ENCODE measurements at regions not wholly inside any gene's neighbourhood (a gene's known extent, or its start where the extent isn't known, plus 50 kb on each side); places are given as distances from the start of the nearest gene placed in this dataset.

DNA sequence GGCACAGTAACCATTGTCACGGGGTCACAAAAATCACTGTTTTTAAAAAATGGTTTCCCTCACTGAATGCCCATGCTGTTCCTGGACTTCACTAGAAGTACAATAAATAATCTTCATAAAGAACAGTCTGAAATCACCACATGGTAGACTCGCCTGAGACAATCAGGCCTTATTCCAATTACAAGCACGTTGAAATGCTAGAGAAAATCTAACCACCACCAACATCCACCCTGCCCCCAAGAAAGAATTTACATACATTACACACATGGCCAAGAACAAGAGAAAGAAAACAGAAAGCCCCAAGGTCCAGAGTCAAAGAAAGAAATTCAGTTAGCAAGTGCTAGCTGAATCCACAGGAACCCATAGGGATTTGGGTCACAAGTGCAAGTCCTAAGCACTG, 107.0 kb upstream of the ERG start:
- TF ChIP-seq, protein P1, sequence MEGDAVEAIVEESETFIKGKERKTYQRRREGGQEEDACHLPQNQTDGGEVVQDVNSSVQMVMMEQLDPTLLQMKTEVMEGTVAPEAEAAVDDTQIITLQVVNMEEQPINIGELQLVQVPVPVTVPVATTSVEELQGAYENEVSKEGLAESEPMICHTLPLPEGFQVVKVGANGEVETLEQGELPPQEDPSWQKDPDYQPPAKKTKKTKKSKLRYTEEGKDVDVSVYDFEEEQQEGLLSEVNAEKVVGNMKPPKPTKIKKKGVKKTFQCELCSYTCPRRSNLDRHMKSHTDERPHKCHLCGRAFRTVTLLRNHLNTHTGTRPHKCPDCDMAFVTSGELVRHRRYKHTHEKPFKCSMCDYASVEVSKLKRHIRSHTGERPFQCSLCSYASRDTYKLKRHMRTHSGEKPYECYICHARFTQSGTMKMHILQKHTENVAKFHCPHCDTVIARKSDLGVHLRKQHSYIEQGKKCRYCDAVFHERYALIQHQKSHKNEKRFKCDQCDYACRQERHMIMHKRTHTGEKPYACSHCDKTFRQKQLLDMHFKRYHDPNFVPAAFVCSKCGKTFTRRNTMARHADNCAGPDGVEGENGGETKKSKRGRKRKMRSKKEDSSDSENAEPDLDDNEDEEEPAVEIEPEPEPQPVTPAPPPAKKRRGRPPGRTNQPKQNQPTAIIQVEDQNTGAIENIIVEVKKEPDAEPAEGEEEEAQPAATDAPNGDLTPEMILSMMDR (IDR thresholded peaks at IDR 0.05), result no peak
- TF ChIP-seq POLR2A (IDR thresholded peaks at IDR 0.05), result no peak
